ENCODE measurements at regions not wholly inside any gene's neighbourhood (a gene's known extent, or its start where the extent isn't known, plus 50 kb on each side); places are given as distances from the start of the nearest gene placed in this dataset.

- Mint-ChIP-seq H3K27ac (no peak overlapping the region), H3K4me3 (no peak overlapping the region), H3K36me3 (no peaks in the 10 kb centered on the region), H3K9me3 (peaks cover 0 to 5% (median 2%) of the 10 kb centered on the region in 7 donors), H3K4me1 (no peaks in the 10 kb centered on the region), H3K27me3 (no peaks in the 10 kb centered on the region)
- no peak for DNase-seq
- ATAC-seq (ENCODE audit: low read depth in 2 of 2): no peak
These were observed 262.5 kb upstream of the GNAI1 start for GRCh38 chr7:79872176-79872575.

- ATAC-seq (ENCODE audit: low read depth in 2 of 2) (no peak), DNase-seq (no peak)
- H3K4me3 Mint-ChIP-seq: no peak overlapping the region
- H3K36me3 Mint-ChIP-seq: no peaks in the 10 kb centered on the region
- H3K27me3 Mint-ChIP-seq: no peaks in the 10 kb centered on the region
- no peaks in the 10 kb centered on the region for H3K4me1 Mint-ChIP-seq
- H3K27ac Mint-ChIP-seq: no peak overlapping the region
- peaks cover 0 to 12% (median 4%) of the 10 kb centered on the region in 7 donors for H3K9me3 Mint-ChIP-seq
These were observed 266.6 kb upstream of the GNAI1 start for GRCh38 chr7:79868010-79868409.

- Mint-ChIP-seq H3K27ac (no peak overlapping the region), H3K27me3 (no peaks in the 10 kb centered on the region), H3K4me1 (no peaks in the 10 kb centered on the region), H3K36me3 (no peaks in the 10 kb centered on the region), H3K9me3 (peaks cover 0 to 17% (median 2%) of the 10 kb centered on the region in 7 donors), H3K4me3 (no peak overlapping the region)
- ATAC-seq (ENCODE audit: low read depth in 2 of 2): no peak
- no peak for DNase-seq
These were observed 272.0 kb upstream of the GNAI1 start for GRCh38 chr7:79862447-79863210.

- H3K27ac Mint-ChIP-seq: no peak overlapping the region
- peaks cover 0 to 6% (median 2%) of the 10 kb centered on the region in 7 donors for H3K9me3 Mint-ChIP-seq
- no peak for ATAC-seq (ENCODE audit: low read depth in 2 of 2)
- H3K4me3 Mint-ChIP-seq: no peak overlapping the region
- H3K4me1 Mint-ChIP-seq: no peaks in the 10 kb centered on the region
- H3K27me3 Mint-ChIP-seq: no peaks in the 10 kb centered on the region
- no peak for DNase-seq
- no peaks in the 10 kb centered on the region for H3K36me3 Mint-ChIP-seq
These were observed 279.5 kb upstream of the GNAI1 start for GRCh38 chr7:79855172-79855571.

- Mint-ChIP-seq H3K9me3 (peaks cover 0 to 6% (median 2%) of the 10 kb centered on the region in 7 donors), H3K27ac (no peak overlapping the region), H3K4me3 (no peak overlapping the region), H3K4me1 (no peaks in the 10 kb centered on the region), H3K27me3 (no peaks in the 10 kb centered on the region), H3K36me3 (no peaks in the 10 kb centered on the region)
- ATAC-seq (ENCODE audit: low read depth in 2 of 2) (no peak), DNase-seq (no peak)
These were observed 280.0 kb upstream of the GNAI1 start for GRCh38 chr7:79854621-79855020.

GRCh38 chr7:79837915-79838314 lies 296.7 kb upstream of the GNAI1 start:
- Mint-ChIP-seq H3K4me3 (no peak overlapping the region), H3K4me1 (no peaks in the 10 kb centered on the region), H3K27me3 (no peaks in the 10 kb centered on the region), H3K9me3 (peaks cover 0 to 2% (median 0%) of the 10 kb centered on the region in 7 donors), H3K36me3 (no peaks in the 10 kb centered on the region), H3K27ac (no peak overlapping the region)
- no peak for ATAC-seq (ENCODE audit: low read depth in 2 of 2)
- no peak for DNase-seq

- ATAC-seq (ENCODE audit: low read depth in 2 of 2) (no peak), DNase-seq (no peak)
- H3K9me3 Mint-ChIP-seq: peaks cover 0 to 6% (median 0%) of the 10 kb centered on the region in 7 donors
- no peaks in the 10 kb centered on the region for H3K36me3 Mint-ChIP-seq
- no peaks in the 10 kb centered on the region for H3K4me1 Mint-ChIP-seq
- H3K27ac Mint-ChIP-seq: no peak overlapping the region
- no peak overlapping the region for H3K4me3 Mint-ChIP-seq
- H3K27me3 Mint-ChIP-seq: no peaks in the 10 kb centered on the region
These were observed 301.0 kb upstream of the GNAI1 start for GRCh38 chr7:79833616-79834015.

GRCh38 chr7:79828866-79829265 lies 305.8 kb upstream of the GNAI1 start:
- Mint-ChIP-seq H3K4me1 (no peaks in the 10 kb centered on the region), H3K4me3 (no peak overlapping the region), H3K27ac (no peak overlapping the region), H3K36me3 (no peaks in the 10 kb centered on the region), H3K9me3 (peaks cover 0 to 6% (median 0%) of the 10 kb centered on the region in 7 donors), H3K27me3 (no peaks in the 10 kb centered on the region)
- DNase-seq (no peak), ATAC-seq (ENCODE audit: low read depth in 2 of 2) (no peak)

- H3K4me3 Mint-ChIP-seq: no peak overlapping the region
- no peak for ATAC-seq (ENCODE audit: low read depth in 2 of 2)
- no peaks in the 10 kb centered on the region for H3K9me3 Mint-ChIP-seq
- DNase-seq: no peak
- no peaks in the 10 kb centered on the region for H3K36me3 Mint-ChIP-seq
- no peak overlapping the region for H3K27ac Mint-ChIP-seq
- no peaks in the 10 kb centered on the region for H3K27me3 Mint-ChIP-seq
- H3K4me1 Mint-ChIP-seq: no peaks in the 10 kb centered on the region
These were observed 311.2 kb upstream of the GNAI1 start for GRCh38 chr7:79823246-79823951.

- no peaks in the 10 kb centered on the region for H3K27me3 Mint-ChIP-seq
- no peak overlapping the region for H3K27ac Mint-ChIP-seq
- no peaks in the 10 kb centered on the region for H3K9me3 Mint-ChIP-seq
- H3K4me1 Mint-ChIP-seq: no peaks in the 10 kb centered on the region
- DNase-seq (no peak), ATAC-seq (ENCODE audit: low read depth in 2 of 2) (no peak)
- no peak overlapping the region for H3K4me3 Mint-ChIP-seq
- H3K36me3 Mint-ChIP-seq: no peaks in the 10 kb centered on the region
These were observed 311.9 kb upstream of the GNAI1 start for GRCh38 chr7:79822620-79823240.

- H3K27ac Mint-ChIP-seq: no peak overlapping the region
- DNase-seq (no peak), ATAC-seq (ENCODE audit: low read depth in 2 of 2) (no peak)
- H3K9me3 Mint-ChIP-seq: peaks cover 0 to 4% (median 0%) of the 10 kb centered on the region in 7 donors
- no peak overlapping the region for H3K4me3 Mint-ChIP-seq
- no peaks in the 10 kb centered on the region for H3K4me1 Mint-ChIP-seq
- no peaks in the 10 kb centered on the region for H3K36me3 Mint-ChIP-seq
- H3K27me3 Mint-ChIP-seq: no peaks in the 10 kb centered on the region
These were observed 314.2 kb upstream of the GNAI1 start for GRCh38 chr7:79820387-79820786.

- Mint-ChIP-seq H3K4me3 (no peak overlapping the region), H3K27ac (no peak overlapping the region), H3K4me1 (no peaks in the 10 kb centered on the region), H3K27me3 (no peaks in the 10 kb centered on the region), H3K9me3 (peaks cover 0 to 2% (median 0%) of the 10 kb centered on the region in 7 donors), H3K36me3 (no peaks in the 10 kb centered on the region)
- no peak for DNase-seq
- ATAC-seq (ENCODE audit: low read depth in 2 of 2): no peak
These were observed 323.7 kb upstream of the GNAI1 start for GRCh38 chr7:79810916-79811315.

- DNase-seq (no peak), ATAC-seq (ENCODE audit: low read depth in 2 of 2) (no peak)
- Mint-ChIP-seq H3K27me3 (no peaks in the 10 kb centered on the region), H3K9me3 (peaks cover 0 to 6% (median 2%) of the 10 kb centered on the region in 7 donors), H3K27ac (no peak overlapping the region), H3K4me3 (no peak overlapping the region), H3K4me1 (no peaks in the 10 kb centered on the region), H3K36me3 (peaks cover 0 to 7% of the 10 kb centered on the region in 2 donors)
These were observed 328.4 kb upstream of the GNAI1 start for GRCh38 chr7:79806161-79806734.

Measured in naive B cell (primary cell).